BJ (cell line): ENCODE measurements at regions not wholly inside any gene's neighbourhood (a gene's known extent, or its start where the extent isn't known, plus 50 kb on each side); places are given as distances from the start of the nearest gene placed in this dataset.
"Not testable (repeated sequence)": the region's sequence is repeated elsewhere in the genome, so short reads cannot be mapped to it uniquely, and the experiment has no call there.

Source experiments
- CTCF ChIA-PET: fragments of 350-600 bp; formaldehyde crosslinking; extraction: SDS; loops from one replicate; lab custom pipeline; 2021; ENCODE audit warnings: antibody characterized with exemption, inconsistent platforms; lab: Yijun Ruan, JAX
- POLR2A ChIA-PET: fragments of 300-600 bp; sonication (Branson Sonifier 250); formaldehyde crosslinking; extraction: SDS; loops from one replicate; lab custom pipeline; 2021; ENCODE audit warnings: antibody characterized with exemption; lab: Charles Lee
- DNase-seq: peaks from one replicate; pipeline ENCODE4 v3.0.0-alpha.2; 2011; ENCODE audit warnings: low read depth
- H3K27me3 ChIP-seq: 2 replicates; pipeline ENCODE4 v1.6.0; 2011; ENCODE audit warnings: low read length; ENCODE audit not compliant: control insufficient read depth, insufficient read depth
- H3K36me3 ChIP-seq: 2 replicates; pipeline ENCODE4 v1.5.1; 2011; ENCODE audit warnings: low read length; ENCODE audit not compliant: control insufficient read depth, insufficient read depth
- H3K4me3 ChIP-seq: 2 replicates; pipeline ENCODE4 v1.5.1; 2011; ENCODE audit warnings: low read depth, mild to moderate bottlenecking, control low read depth, low read length

DNA sequence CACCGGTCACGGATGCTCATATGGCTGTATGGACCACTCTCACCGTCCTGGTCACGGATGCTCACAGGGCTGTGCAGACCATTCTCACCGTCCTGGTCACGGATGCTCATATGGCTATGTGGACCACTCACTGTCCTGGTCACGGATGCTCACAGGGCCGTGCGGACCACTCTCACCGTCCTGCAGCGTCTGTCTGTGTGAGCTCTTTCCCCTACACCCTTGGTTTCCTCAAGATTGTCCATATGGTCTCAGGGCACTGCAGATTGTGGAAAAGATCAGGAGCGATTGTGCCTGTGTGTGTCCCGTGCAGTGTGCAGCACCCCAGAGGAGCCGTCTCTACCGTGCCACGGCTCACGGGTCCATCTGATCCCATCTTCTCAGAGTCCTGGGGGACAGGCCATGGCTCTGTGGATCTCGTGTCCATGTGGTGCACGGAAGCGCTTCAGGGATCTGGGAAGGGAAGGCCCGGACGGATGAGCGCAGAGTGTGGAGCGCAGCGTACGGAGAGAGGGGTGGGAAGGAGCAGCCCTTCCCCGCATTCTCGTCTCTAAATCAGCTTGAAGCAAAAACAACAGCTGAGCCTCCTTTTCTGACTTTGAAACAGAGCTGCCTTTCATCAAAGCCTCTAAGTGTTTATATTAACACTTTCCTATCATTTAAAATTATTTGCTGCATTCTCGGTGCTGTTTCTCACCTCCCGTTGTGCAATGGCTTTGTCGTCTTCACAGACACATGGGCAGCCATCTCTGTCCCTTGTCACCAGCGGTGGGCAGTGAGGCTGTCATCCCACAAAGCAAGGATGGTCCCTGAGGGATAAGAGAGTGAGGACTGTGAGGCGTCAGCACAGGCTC, 208.0 kb downstream of the BANP start:
- H3K36me3 ChIP-seq, DNase-seq, H3K4me3 ChIP-seq, H3K27me3 ChIP-seq, CTCF ChIA-PET, POLR2A ChIA-PET: not testable (repeated sequence)

DNA sequence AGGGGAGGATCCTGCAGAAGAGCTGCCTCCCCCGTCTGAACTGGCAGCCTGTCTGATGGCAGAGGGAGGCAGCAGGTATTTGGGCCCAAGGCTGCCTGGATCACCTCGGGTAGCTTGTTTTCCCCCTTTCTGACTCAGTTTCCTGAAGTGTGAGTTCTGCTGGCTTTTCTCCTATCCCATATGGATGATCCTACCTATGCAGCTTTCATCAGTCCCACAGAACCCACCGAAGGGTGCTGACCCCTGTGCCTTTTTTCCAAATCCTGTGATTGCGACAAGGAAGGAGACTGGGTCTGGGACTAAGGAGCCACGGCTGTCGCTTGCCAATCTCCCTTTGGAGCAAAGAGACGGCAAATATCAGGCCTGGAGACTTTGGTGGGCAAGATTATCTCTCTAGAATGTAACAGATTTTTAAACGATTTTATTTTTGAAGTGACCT, 208.7 kb downstream of the BANP start:
- H3K36me3 ChIP-seq, CTCF ChIA-PET, DNase-seq, POLR2A ChIA-PET, H3K4me3 ChIP-seq, H3K27me3 ChIP-seq: not testable (repeated sequence)

DNA sequence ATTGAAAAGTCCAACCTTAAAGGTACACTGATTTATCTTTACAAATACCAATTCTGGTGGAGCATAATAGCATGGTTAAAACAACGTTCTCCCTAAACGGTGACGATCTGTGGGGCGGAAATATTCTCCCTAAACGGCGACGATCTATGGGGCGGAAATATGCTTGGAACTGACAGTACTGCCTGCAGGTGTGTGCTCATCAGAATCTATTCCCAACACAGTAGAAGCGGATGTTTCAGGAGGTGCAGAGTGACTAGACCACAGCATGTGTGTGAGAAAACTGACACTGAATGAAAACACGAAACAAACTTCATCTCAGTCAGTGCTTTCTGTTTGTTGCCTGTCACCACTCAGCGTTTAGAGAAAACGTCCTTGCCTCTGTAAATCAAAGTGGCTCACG, 210.0 kb downstream of the BANP start:
- H3K27me3 ChIP-seq, H3K4me3 ChIP-seq, DNase-seq, H3K36me3 ChIP-seq, CTCF ChIA-PET, POLR2A ChIA-PET: not testable (repeated sequence)

DNA sequence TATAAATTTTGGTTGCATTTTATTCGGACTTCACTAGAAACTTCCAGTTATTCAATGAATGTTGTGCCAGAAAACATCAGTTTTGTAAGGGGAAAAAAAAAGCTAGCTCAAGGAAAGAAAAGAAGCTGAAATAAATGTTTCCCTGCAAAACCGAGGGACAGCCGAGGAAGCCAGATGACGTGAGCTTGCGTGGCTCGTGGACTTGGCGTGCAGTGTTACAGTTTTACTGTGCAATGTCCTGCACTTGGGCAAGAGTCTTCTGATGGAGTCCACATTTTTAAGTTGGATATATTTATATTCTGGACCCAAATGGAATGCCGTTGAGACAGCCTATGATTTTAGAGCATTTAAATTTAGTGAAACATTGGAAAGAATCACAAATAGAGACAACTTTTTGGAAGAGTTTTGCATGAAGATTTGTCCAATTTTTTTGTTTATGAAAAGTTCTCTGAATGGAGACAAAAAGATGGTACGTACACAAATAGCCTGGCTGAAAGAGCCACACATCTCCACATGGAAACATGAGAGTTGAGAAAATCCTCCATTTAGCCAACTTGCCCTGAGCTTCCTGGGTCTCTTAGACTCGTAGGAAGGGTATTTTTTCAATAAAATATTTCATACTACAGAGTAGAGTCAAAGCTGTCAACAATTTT, 210.5 kb downstream of the BANP start:
- DNase-seq, H3K27me3 ChIP-seq, POLR2A ChIA-PET, CTCF ChIA-PET, H3K4me3 ChIP-seq, H3K36me3 ChIP-seq: not testable (repeated sequence)

DNA sequence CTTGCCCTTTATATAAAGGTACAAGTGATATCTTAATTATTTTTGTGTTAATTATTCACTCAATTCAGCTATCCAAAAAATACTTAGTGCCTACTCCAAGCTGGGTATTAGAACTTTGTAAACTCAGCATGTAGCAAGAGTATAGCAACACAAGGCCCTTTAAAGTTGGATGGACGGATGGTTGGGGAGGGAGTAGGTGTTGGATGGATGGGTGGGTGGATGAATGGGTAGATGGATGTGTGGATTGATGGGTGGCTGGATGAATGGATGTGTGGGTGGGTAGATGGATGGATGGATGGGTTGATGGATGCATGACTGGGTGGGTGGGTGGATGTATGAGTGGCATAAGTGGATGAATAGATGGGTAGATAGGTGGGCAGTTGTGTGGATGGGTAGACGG, 211.5 kb downstream of the BANP start:
- H3K27me3 ChIP-seq, DNase-seq, H3K4me3 ChIP-seq, POLR2A ChIA-PET, H3K36me3 ChIP-seq: not testable (repeated sequence)
- CTCF ChIA-PET, result interaction anchor here (0.7 kb wide), 1 partner anchor 1786 kb away, joined by 3 read pairs; the partner anchor contains the start of gene DEF8

DNA sequence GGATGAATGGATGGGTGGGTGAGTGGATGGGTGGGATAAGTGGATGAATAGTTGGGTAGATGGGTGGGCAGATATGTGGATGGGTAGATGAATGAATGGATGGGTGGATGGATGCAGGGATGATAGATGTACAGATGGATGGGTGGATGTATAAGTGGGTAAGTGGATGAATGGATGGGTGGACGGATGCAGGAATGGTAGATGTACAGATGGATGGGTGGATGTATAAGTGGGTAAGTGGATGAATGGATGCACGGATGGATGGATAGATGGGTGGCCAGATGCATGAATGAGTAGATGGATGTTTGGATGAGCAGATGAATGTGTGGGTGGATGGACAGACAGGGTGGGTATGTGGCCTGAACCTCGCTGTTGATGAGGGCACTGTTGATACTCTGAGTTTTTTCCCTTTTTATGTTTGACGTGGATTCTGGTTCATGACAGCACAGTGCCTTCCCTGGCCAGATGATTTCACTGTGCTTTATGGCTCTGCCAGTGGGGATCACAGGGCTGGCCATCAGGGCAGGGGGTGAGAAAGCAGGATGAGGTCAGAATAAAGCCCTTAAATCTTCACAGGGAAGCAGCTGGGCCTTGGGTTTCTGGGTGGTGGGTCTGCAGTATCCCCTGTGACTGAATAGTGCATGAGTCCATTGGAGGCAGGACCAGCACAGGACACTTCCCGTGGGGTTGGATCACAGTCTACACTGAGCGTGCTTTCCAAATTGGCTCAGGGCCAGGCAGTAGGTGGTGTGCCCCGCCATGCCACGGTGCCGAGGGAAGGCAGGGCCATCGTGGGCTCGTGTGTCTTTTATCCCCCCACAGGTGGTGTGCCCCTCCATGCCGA, 213.2 kb downstream of the BANP start:
- H3K27me3 ChIP-seq, POLR2A ChIA-PET, CTCF ChIA-PET, H3K36me3 ChIP-seq, H3K4me3 ChIP-seq, DNase-seq: not testable (repeated sequence)

DNA sequence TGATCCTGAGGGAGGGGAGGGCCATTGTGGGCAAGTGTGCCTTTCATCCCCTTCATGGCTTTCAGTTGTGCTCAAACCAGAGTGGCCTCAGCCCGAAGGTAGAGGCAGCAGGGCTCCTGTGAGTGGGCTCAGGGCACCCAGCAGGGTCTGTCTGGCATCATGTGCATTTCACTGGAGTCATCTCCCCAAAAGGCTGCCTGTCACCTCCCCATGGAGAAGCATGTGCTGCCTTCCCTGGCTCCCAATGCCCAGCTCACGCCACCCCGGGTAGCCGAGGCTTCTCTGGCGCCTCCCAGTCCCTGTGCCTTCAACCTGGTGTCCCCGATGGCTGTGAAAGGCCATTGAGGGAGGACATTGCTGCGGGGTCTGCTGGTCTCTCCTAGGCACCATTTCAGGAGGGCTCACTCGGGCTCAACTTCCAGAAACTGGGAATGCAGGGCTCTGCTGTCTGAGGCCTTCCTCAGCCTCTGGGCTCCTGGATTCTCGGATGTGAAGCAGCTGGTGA, 213.9 kb downstream of the BANP start:
- POLR2A ChIA-PET, result not testable (repeated sequence)

DNA sequence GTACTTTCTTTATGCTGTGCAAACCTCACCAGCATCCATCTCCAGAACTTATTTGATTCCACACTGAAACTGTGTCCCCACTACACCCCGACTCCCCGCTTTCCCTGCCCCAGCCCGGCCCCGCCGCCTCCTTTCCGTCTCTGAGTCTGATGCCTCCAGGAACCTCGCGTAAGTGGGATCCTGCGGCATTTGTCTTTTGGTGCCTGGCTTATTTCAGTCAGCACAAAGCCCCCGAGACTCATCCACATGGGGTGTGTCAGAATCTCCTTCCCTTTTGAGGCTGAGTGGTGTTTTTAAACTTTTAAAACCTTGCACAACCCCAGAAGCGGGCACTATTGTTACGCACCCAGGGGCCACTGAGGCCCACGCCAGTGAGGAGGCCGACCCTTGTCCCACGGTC, 214.4 kb downstream of the BANP start:
- POLR2A ChIA-PET, DNase-seq, H3K27me3 ChIP-seq, H3K36me3 ChIP-seq, H3K4me3 ChIP-seq, CTCF ChIA-PET: not testable (repeated sequence)

More for the DNA sequence above, 213.9 kb downstream of the BANP start:
- DNase-seq, H3K4me3 ChIP-seq, CTCF ChIA-PET, H3K36me3 ChIP-seq, H3K27me3 ChIP-seq: not testable (repeated sequence)

DNA sequence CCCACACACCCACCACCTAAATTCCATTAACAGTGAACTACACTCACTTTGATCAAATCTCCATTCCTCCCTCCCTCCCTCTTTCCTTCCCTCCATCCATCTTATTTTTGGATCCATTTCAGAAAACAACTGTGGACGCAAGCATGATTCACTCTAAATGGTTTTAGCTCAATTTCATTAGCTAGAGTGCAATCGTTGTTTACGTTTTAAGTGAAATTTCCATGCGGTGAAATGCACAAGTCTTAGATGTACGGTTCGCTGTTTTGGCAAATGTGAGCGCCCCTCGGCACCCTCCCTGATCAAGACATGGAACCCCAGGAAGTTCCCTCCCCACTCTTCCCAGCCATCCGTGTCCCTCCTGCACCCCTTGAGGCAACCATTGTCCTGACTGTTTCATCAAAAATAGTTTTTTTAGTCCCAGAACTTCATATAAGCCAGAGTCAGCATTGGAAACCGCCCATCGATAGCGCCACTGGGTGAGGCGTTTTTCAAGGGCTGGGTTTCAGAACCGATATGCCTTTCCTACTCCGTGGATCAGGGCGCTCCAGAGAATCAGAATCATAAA, 215.1 kb downstream of the BANP start:
- H3K36me3 ChIP-seq, CTCF ChIA-PET, H3K27me3 ChIP-seq, DNase-seq, H3K4me3 ChIP-seq, POLR2A ChIA-PET: not testable (repeated sequence)

DNA sequence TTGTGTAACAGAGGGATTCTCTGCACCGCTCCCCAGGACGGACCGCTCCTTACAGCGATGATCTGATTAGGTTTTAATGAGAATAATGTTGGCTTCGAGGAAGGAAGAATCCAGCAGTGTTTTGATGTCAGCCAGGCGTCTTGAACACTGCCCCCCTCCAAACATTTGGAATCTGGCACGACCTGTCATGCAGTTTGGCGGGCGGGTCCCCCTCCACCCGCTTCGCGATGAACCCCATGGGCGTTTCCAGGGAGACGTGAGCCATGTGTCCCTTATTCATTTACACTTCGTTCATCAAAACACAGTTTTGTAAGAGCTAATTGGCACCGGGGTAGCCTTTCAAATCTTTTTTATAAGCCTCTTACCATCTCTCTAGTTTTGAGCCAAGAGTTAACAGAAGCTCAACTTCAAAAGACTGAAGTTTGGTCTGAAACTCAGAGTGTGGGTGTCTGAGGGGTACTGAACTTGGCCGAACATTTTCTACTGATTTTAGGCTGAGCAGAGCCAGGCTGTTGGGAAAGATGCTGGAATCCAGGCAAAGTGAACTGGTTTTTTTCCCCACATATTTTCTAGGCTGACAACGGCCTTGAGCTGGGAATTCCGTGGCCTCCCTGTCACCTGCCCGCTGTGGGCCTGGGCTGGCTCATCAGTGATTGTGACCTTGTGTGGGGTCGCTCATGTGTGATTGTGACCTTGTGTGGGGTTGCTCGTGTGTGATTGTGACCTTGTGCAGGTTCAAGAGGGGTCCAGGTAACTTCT, 214.8 kb upstream of the ZNF469 start:
- DNase-seq, POLR2A ChIA-PET, H3K27me3 ChIP-seq, CTCF ChIA-PET, H3K36me3 ChIP-seq, H3K4me3 ChIP-seq: not testable (repeated sequence)

DNA sequence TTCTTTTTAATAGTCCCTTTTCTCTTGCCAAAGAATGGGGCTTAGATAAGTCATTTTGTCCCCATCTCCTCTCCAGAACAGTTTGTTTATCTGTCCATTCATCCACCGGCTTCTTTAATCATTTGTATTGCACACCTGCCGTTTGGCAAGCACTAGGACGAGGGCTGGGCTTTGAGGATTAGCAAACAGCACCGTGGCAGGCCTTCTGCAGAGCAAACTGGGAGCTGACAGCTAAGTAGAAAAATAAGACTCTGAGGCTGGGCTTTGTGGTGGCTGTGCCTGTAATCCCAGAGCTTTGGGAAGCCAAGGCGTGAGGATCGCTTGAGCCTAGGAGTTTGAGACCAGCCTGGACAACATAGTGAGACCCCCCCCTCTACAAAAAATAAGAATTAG, 214.2 kb upstream of the ZNF469 start:
- CTCF ChIA-PET, H3K4me3 ChIP-seq, POLR2A ChIA-PET, H3K36me3 ChIP-seq, DNase-seq, H3K27me3 ChIP-seq: not testable (repeated sequence)
